ENCODE measurements at regions not wholly inside any gene's neighbourhood (a gene's known extent, or its start where the extent isn't known, plus 50 kb on each side); places are given as distances from the start of the nearest gene placed in this dataset.

DNA sequence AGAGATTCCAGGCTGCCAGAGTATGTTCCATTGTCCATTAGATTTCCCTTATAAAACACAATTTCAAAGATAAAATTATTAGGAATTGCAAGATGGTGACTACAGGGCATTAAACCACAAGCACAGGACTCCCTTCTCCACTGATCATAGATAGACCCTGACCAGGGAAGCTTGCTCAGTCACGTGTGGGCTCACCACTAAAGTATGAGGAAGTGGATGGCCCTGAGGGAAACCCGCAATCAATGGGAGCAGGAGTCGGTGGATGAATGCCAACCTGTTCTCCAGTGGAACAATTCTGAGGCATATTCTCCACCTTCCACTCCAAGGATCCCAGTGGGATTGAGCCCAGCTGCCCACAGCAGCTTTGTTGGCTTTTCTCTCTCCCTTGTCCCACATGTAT lies 515.7 kb downstream of the BCOR start:
- H3K27ac Mint-ChIP-seq: no peak overlapping the region
- no peaks in the 10 kb centered on the region for H3K27me3 Mint-ChIP-seq
- no peaks in the 10 kb centered on the region for H3K36me3 Mint-ChIP-seq (ENCODE audit: low read depth)
- no peak for ATAC-seq (replicated peaks)
- H3K9me3 Mint-ChIP-seq: no peaks in the 10 kb centered on the region
- peaks cover 8% of the 10 kb centered on the region for H3K4me1 Mint-ChIP-seq
- H3K4me3 Mint-ChIP-seq: no peak overlapping the region

DNA sequence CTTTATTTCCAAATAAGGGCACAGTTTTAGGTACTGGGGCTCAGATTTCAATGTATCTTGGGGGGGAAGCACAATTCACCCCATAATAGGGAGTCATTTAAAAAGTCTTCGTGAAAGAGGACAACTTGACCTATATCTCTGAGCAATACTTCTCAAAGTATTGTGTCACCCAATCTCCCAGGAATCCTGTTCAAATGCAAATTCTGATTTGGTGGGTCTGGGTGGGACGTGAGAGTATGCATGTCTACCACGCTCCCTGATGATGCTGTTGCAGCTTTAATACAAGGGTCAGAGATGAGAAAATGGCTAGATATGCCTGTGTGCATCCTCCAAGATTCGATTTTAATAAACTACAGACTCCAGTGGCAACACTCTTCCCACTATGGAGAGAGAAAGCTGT lies 514.8 kb downstream of the BCOR start:
- Mint-ChIP-seq H3K36me3 (ENCODE audit: low read depth) (no peaks in the 10 kb centered on the region), H3K9me3 (no peaks in the 10 kb centered on the region), H3K4me1 (peaks cover under 1% of the 10 kb centered on the region), H3K27me3 (no peaks in the 10 kb centered on the region), H3K27ac (no peak overlapping the region), H3K4me3 (no peak overlapping the region)
- ATAC-seq (replicated peaks): no peak

DNA sequence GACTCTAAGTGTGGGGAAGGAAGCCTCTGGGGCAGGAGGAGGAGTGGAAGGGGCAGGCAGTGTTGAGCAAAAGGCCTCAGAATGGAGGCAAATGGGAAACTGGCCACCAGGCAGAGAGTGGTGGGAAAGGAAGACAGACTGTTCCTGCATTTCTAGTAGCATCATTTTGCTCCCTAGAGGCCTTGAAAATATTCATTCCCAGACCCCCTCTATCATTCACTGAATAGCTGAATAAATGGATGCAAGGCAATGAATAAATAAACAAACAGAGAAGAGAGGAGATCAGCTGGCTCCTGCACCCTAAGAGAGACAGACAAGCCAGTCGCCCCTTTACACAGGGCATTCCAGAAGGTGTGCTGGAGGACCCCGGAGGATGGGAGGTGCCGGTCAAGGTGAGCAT lies 511.9 kb downstream of the BCOR start:
- Mint-ChIP-seq H3K27ac (no peak overlapping the region), H3K36me3 (ENCODE audit: low read depth) (no peaks in the 10 kb centered on the region), H3K4me3 (no peak overlapping the region), H3K4me1 (no peaks in the 10 kb centered on the region), H3K27me3 (no peaks in the 10 kb centered on the region), H3K9me3 (no peaks in the 10 kb centered on the region)
- ATAC-seq (replicated peaks): no peak

DNA sequence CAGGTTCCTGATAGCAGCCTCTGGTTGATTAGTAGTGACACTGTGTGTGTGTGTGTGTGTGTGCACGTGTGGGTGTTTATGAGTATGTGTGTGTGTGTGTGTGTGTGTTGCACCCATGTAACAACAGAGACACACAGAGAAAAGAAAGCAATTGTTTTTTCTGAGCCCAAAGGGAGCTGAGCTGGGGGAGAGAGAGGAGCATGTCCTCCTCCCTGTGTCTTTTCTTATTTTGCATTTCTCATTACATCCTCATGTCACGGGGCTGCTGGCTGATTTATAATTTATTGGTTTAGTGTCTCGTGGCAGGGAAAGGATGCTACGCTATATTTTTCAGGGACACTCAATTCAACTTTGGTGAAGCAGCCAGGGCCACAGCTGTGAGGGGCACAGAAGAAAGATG lies 511.4 kb downstream of the BCOR start:
- no peak for ATAC-seq (replicated peaks)
- no peak overlapping the region for H3K4me3 Mint-ChIP-seq
- no peaks in the 10 kb centered on the region for H3K36me3 Mint-ChIP-seq (ENCODE audit: low read depth)
- no peaks in the 10 kb centered on the region for H3K4me1 Mint-ChIP-seq
- H3K9me3 Mint-ChIP-seq: no peaks in the 10 kb centered on the region
- H3K27ac Mint-ChIP-seq: no peak overlapping the region
- no peaks in the 10 kb centered on the region for H3K27me3 Mint-ChIP-seq

DNA sequence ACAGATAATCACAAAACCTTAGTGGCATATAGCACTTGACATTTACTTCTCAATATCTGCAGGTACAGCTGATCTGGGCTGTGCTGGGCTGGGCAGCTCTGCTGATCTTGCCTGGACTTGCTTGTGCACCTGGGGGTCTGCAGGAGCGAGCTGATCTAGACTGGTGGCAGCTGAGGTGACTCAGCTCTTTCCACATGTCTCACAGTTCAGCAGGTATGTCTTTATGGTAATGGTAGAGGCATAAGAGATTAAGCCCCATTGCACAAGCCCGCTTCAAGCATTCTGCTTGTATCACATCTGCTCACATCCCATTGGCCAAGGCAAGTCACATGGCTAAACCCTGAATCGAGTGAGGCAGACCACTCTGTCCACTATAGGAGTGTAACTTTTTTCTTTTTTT lies 506.7 kb downstream of the BCOR start:
- no peaks in the 10 kb centered on the region for H3K36me3 Mint-ChIP-seq (ENCODE audit: low read depth)
- no peak for ATAC-seq (replicated peaks)
- no peaks in the 10 kb centered on the region for H3K9me3 Mint-ChIP-seq
- no peak overlapping the region for H3K27ac Mint-ChIP-seq
- no peaks in the 10 kb centered on the region for H3K27me3 Mint-ChIP-seq
- H3K4me3 Mint-ChIP-seq: no peak overlapping the region
- H3K4me1 Mint-ChIP-seq: no peaks in the 10 kb centered on the region

DNA sequence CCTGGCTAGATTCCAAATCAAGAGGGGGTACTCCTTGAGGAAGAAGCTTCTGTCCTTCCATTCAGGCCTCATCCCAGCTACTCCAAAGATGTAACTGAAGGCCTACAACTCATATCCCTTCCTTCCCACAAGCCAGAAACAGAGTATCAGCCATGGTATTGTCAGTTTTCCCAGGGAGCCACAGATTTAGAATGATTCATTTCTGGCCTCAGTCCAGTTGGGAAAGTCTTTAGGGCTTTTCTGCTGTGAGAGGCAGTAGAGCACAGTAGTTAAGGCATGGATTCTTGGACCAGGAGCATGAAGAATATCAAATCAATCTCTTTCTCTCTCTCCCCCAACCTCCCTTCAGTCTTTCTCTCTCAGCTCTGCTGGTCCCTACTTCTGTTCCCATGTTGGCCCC lies 505.0 kb downstream of the BCOR start:
- no peaks in the 10 kb centered on the region for H3K4me1 Mint-ChIP-seq
- no peak overlapping the region for H3K27ac Mint-ChIP-seq
- no peak overlapping the region for H3K4me3 Mint-ChIP-seq
- no peaks in the 10 kb centered on the region for H3K36me3 Mint-ChIP-seq (ENCODE audit: low read depth)
- ATAC-seq (replicated peaks): no peak
- no peaks in the 10 kb centered on the region for H3K9me3 Mint-ChIP-seq
- H3K27me3 Mint-ChIP-seq: no peaks in the 10 kb centered on the region

DNA sequence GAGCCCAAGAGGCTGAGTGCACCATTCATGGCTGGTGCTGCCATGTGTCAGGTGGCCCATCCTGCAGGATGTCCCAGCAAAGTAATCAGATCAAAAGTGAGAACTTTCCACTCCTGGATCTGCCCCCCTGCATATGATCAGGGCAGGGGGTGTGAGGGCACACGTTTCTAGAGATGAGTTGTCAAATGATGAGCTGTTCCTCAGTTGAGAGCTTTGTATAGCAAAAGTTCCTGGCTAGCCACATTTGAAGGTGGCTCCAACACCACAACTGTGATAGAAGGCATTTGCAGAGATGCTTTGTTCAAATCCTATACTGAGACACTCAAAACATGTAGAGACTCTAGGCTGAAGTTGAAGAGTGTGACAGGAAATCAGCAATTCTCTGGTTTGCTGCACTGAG lies 501.8 kb downstream of the BCOR start:
- no peaks in the 10 kb centered on the region for H3K27me3 Mint-ChIP-seq
- no peak overlapping the region for H3K27ac Mint-ChIP-seq
- no peak overlapping the region for H3K4me3 Mint-ChIP-seq
- peak; percentile 77 for ATAC-seq (replicated peaks)
- no peaks in the 10 kb centered on the region for H3K36me3 Mint-ChIP-seq (ENCODE audit: low read depth)
- H3K9me3 Mint-ChIP-seq: no peaks in the 10 kb centered on the region
- H3K4me1 Mint-ChIP-seq: no peaks in the 10 kb centered on the region

DNA sequence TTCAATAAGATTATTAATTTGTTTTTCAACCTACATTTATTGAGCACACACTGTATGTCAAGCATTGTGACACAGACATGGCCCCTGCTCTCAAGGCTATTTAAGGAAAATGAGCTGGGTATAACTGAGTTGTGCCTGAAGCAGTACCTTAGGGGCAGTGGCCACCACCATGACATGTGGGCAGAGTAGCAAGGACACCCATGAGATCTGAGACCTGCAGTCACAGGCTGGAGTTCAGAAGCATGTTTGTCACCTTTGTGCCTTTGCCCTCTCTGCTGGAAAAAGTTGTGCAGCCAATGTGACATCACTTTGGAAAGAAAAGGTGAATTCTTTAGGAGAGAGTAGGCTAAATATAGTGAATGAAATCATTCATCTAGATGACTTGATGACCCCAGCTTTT lies 501.3 kb downstream of the BCOR start:
- H3K27me3 Mint-ChIP-seq: no peaks in the 10 kb centered on the region
- ATAC-seq (replicated peaks): peak; percentile 19
- H3K4me3 Mint-ChIP-seq: no peak overlapping the region

DNA sequence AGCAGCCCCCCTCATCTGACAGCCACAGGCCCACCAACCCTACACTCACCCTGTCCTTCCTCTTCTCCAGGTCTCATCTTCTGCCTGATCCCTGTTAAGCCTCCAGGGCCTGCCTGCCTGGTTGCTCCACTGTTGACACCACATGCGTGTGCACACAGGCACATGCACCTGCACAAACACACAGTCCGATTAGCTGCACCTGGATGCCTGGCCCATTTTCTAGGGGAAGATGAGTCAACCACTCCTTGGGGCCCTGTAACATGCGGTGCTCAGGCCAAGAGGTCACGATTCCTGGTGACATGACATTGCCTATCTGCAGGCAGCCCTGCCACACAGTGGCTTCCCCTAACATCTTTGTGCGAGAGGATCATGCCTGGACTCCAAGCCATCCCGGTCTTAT lies 498.4 kb downstream of the BCOR start:
- no peaks in the 10 kb centered on the region for H3K4me1 Mint-ChIP-seq
- H3K9me3 Mint-ChIP-seq: no peaks in the 10 kb centered on the region
- no peaks in the 10 kb centered on the region for H3K36me3 Mint-ChIP-seq (ENCODE audit: low read depth)
- H3K4me3 Mint-ChIP-seq: no peak overlapping the region
- H3K27me3 Mint-ChIP-seq: peaks cover 4% of the 10 kb centered on the region
- no peak for ATAC-seq (replicated peaks)
- no peak overlapping the region for H3K27ac Mint-ChIP-seq

More for the DNA sequence above, 501.3 kb downstream of the BCOR start:
- no peaks in the 10 kb centered on the region for H3K4me1 Mint-ChIP-seq
- no peaks in the 10 kb centered on the region for H3K9me3 Mint-ChIP-seq
- no peaks in the 10 kb centered on the region for H3K36me3 Mint-ChIP-seq (ENCODE audit: low read depth)
- H3K27ac Mint-ChIP-seq: no peak overlapping the region

DNA sequence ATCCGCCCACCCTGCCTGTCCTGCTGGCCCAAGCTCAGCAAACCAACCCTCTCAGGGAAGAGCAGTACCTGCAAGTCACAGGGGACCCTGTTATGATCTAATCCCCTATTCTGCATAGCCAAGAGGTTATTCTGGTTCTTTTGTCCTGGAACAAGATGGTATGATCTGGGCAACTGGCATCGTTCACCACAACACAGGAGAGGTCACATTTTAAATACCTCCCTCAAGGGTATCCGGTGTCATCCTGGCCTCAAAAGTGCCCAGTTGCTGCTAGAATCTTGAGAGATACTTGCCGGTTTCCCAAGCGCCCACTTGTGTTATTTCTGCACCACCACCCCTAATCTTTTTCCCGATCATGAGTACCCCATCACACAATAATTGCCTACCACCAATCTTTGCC lies 497.5 kb downstream of the BCOR start:
- Mint-ChIP-seq H3K4me3 (no peak overlapping the region), H3K9me3 (no peaks in the 10 kb centered on the region), H3K27ac (no peak overlapping the region), H3K27me3 (peaks cover 4% of the 10 kb centered on the region), H3K36me3 (ENCODE audit: low read depth) (no peaks in the 10 kb centered on the region), H3K4me1 (no peaks in the 10 kb centered on the region)
- ATAC-seq (replicated peaks): no peak

DNA sequence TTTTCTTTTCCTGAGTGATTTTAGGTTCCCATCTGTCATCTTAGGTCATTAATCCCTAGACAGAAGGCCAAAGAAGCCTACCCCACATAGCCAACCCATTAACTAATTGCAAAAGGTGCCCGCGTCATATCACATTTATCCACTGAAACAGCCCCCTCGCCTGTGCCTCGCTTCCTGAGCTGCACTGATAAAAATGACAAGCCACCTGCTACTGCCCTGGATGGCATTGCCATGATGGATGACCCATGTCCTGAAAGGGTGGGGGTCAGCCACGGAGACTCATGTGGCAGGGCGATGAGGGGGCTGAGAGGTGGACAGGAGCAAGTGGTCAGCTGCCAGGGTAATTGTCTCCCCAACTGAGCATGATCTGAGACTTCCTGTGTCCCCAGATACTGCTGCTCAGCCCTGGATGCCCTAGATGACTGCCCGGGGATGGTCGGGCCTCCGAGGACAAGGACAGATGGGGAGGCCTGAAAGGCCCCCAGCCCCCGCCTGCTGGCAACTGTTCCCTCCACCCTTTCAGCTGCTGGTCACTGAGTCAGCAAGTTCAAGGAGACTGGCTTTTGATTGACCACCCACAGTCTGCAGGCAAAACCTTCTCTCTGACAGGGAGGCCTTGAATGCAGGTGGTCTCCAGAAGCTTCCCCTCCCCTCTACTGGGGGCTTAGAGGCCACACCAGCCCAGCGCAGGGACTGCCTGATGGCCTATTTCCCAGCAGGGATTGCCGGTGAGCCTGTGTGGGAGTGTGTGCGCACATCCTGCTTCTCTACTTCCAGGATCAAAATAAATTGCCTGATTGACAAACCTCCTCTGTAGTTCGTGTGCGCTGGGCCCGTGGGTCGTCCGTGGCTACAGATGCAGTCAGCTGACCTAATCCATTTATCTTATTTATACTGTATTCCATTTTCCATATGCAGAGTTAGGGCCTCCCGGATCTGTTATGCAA lies 496.3 kb downstream of the BCOR start:
- Mint-ChIP-seq H3K27me3 (peaks cover 4% of the 10 kb centered on the region), H3K9me3 (no peaks in the 10 kb centered on the region), H3K4me1 (no peaks in the 10 kb centered on the region), H3K27ac (no peak overlapping the region), H3K4me3 (no peak overlapping the region), H3K36me3 (ENCODE audit: low read depth) (no peaks in the 10 kb centered on the region)
- no peak for ATAC-seq (replicated peaks)

DNA sequence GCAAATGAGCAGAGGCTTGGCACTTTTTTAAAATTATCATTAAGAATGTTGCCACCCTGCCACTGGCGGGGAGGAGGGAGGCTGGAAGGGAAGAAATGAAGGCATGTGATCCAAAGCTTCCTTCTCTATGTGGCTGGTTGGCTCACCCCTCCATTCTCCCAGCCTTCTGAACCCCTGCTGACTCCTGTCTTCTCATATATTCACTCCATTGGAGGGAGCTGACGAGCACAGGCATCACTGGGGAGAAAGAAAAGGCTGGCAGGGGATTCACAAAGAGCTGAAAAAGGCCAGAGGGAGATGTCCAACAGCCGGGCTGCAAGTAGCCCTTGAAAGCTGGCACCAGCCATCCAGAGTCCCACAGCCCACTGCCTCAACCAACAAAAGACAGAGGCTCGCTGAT lies 495.6 kb downstream of the BCOR start:
- peaks cover 4% of the 10 kb centered on the region for H3K27me3 Mint-ChIP-seq
- H3K27ac Mint-ChIP-seq: no peak overlapping the region
- H3K4me3 Mint-ChIP-seq: no peak overlapping the region
- no peak for ATAC-seq (replicated peaks)
- H3K4me1 Mint-ChIP-seq: no peaks in the 10 kb centered on the region
- no peaks in the 10 kb centered on the region for H3K36me3 Mint-ChIP-seq (ENCODE audit: low read depth)
- H3K9me3 Mint-ChIP-seq: no peaks in the 10 kb centered on the region

DNA sequence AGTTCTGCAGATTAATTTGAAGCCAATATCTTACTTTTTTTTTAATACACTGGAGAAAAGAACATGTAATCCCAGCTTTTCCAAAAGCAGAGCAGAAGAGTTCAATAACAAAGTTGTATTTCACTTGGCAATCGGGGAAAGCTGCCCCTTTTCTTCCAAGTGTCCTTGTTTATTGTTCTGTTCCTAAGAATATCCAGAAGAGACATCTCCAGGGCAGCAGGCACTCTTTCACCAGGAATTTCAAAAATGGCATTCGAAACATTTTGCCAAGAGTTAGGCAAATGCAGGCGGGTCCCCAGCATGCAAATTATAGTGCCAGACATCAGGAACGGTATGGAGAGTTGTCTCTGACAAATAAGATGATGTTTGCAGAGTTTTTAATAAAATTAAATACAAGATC lies 494.5 kb downstream of the BCOR start:
- no peaks in the 10 kb centered on the region for H3K9me3 Mint-ChIP-seq
- no peak overlapping the region for H3K27ac Mint-ChIP-seq
- ATAC-seq (replicated peaks): no peak
- no peaks in the 10 kb centered on the region for H3K4me1 Mint-ChIP-seq
- H3K4me3 Mint-ChIP-seq: no peak overlapping the region
- no peaks in the 10 kb centered on the region for H3K36me3 Mint-ChIP-seq (ENCODE audit: low read depth)
- H3K27me3 Mint-ChIP-seq: peaks cover 4% of the 10 kb centered on the region

DNA sequence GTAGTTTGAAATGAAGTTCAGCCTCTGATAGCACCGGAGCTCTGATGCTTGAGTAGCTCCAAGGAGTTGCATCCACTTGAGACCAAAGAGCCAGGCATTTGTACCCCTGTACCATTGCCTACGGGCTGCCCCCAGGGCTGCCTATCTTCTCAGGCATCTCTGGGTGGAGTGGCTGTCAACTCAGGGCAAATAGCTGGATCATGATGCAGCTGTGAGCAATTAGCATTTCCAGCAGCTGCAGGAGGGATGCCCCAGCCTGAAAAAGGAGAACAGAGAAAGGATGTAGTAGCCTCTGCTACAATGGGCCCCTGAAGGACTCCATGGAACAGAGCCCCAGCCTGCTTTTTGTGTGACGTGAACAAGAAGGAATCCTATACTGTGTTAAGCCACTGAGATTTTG lies 492.6 kb downstream of the BCOR start:
- H3K27ac Mint-ChIP-seq: no peak overlapping the region
- H3K4me3 Mint-ChIP-seq: no peak overlapping the region
- no peak for ATAC-seq (replicated peaks)
- no peaks in the 10 kb centered on the region for H3K4me1 Mint-ChIP-seq
- peaks cover 4% of the 10 kb centered on the region for H3K27me3 Mint-ChIP-seq
- H3K36me3 Mint-ChIP-seq (ENCODE audit: low read depth): no peaks in the 10 kb centered on the region
- H3K9me3 Mint-ChIP-seq: no peaks in the 10 kb centered on the region

DNA sequence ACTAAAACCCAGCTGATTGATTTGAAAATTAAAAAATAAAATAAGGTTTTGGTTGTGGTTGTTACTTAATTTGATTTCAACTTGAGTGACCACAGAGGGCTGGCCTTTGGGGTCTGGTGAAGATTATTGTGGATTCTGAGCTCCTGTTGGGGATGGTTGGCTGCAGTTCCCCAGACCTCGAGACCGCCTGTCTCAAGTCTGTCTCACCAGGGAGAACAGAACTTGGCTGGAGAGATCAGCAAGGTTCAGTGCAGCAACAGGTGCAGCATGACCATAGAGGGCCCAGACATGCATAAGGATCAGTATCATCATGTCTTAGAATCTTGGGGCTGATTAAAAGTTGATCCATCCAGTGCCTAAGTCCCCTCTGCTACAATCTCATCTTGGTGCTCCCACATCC lies 491.9 kb downstream of the BCOR start:
- ATAC-seq (replicated peaks): no peak
- no peak overlapping the region for H3K4me3 Mint-ChIP-seq
- no peaks in the 10 kb centered on the region for H3K9me3 Mint-ChIP-seq
- H3K27me3 Mint-ChIP-seq: peaks cover 4% of the 10 kb centered on the region
- H3K27ac Mint-ChIP-seq: no peak overlapping the region
- no peaks in the 10 kb centered on the region for H3K4me1 Mint-ChIP-seq
- H3K36me3 Mint-ChIP-seq (ENCODE audit: low read depth): no peaks in the 10 kb centered on the region

DNA sequence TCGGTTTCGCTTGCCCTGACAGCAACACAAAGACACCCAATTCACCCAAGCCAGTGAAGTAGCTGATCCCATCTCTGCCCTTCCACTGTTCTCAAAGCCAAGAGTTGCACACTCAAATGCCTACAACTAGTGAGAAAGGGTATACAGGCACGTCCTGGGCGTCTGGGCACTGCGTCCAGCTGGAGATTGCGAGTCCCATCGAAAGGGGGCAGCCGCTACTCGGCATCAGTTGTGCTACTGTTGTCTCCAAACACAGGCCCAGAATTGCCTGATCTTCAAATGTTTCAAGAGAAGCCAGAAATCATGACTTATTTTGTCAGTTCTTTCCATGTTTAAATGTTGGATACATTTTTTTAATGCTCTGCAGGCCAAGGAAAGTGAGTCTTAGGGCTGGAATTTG lies 487.8 kb downstream of the BCOR start:
- peaks cover 9% of the 10 kb centered on the region for H3K36me3 Mint-ChIP-seq (ENCODE audit: low read depth)
- H3K9me3 Mint-ChIP-seq: no peaks in the 10 kb centered on the region
- H3K27me3 Mint-ChIP-seq: no peaks in the 10 kb centered on the region
- no peak for ATAC-seq (replicated peaks)
- H3K4me1 Mint-ChIP-seq: peaks cover 11% of the 10 kb centered on the region
- H3K27ac Mint-ChIP-seq: no peak overlapping the region
- no peak overlapping the region for H3K4me3 Mint-ChIP-seq
